HL-60 (cell line): ENCODE measurements at regions not wholly inside any gene's neighbourhood (a gene's known extent, or its start where the extent isn't known, plus 50 kb on each side); places are given as distances from the start of the nearest gene placed in this dataset.

Experiments used
- GABPA ChIP-seq: IDR thresholded peaks from 2 replicates; pipeline ENCODE4 v1.6.1; 2012; ENCODE audit warnings: low read depth
- TF ChIP-seq, protein P1 (sequence below): IDR thresholded peaks from one replicate; pipeline ENCODE4 v1.5.1; 2011; ENCODE audit warnings: low read length, control low read depth, inconsistent platforms; ENCODE audit not compliant: insufficient read depth

DNA sequence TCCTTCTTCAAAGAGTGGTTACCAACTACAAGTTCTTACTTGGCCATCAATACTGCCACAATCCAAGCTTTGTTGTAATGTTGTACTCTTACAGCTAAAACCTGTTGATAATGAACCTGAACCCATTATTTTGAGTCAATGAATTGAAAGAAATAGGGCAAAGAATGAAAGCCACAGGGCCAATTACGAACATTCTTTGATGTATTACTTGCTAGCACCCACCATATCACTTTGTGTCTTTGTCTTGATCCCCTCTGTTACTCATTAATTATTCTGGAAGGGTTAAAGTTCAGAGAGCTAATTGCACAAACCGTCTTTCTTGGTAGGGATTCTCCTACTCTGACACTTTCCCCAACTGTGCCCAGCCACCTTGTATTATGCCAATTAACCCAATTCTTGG, 53.2 kb upstream of the TFEC start:
- TF ChIP-seq, protein P1, sequence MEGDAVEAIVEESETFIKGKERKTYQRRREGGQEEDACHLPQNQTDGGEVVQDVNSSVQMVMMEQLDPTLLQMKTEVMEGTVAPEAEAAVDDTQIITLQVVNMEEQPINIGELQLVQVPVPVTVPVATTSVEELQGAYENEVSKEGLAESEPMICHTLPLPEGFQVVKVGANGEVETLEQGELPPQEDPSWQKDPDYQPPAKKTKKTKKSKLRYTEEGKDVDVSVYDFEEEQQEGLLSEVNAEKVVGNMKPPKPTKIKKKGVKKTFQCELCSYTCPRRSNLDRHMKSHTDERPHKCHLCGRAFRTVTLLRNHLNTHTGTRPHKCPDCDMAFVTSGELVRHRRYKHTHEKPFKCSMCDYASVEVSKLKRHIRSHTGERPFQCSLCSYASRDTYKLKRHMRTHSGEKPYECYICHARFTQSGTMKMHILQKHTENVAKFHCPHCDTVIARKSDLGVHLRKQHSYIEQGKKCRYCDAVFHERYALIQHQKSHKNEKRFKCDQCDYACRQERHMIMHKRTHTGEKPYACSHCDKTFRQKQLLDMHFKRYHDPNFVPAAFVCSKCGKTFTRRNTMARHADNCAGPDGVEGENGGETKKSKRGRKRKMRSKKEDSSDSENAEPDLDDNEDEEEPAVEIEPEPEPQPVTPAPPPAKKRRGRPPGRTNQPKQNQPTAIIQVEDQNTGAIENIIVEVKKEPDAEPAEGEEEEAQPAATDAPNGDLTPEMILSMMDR, result no peak
- TF ChIP-seq GABPA, result no peak
